ENCODE measurements at regions not wholly inside any gene's neighbourhood (a gene's known extent, or its start where the extent isn't known, plus 50 kb on each side); places are given as distances from the start of the nearest gene placed in this dataset.
A peak's percentile ranks its signal among the peaks of the same experiment; 100 is the strongest.

DNA sequence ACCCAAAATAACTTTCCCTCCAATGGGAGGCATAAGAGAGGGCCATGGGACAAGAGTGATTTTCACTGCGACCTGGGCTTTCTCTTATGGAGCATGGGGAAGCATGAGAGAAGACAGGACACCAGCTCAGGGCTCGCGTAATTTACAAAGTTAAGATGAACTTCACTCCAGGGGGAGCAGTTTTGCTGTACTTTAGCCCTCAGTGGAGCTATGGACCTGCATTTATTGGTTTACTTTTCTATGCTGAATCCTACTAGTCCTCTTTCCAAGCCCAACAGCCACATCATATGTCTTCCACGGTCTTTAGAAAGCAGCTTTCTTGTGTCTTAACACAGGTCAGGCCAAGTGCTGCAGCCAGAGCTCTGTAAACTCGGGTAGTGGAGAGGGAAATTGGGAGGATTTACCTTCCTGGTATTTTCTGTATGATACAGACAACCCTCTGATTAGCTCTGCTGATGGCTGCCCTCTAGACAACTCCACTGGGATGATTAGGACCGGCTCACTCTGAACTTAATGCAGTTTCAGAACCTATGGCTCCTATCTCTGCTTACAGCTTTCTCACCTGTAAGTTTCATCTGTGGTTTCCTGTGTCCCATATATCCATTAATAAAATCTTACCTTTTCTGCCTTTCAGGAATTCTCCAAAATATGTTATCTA is 581.0 kb upstream of the RORB start:
- no peaks in the 10 kb centered on the region for H3K9me3 ChIP-seq
- H3K27ac ChIP-seq, result no peak overlapping the region
- intact Hi-C loops (cut with DNase I), result no loop called here
- 45% methylated on average over 5 of the region's 6 CpGs for WGBS (ENCODE audit: insufficient coverage, low coverage, low lambda C conversion rate, missing lambda C conversion rate)
- H3K27me3 ChIP-seq, result no peaks in the 10 kb centered on the region
- H3K4me3 ChIP-seq, result no peak overlapping the region
- no peaks in the 10 kb centered on the region for H3K36me3 ChIP-seq
- TF ChIP-seq POLR2A (IDR thresholded peaks at IDR 0.05), result no peak
- TF ChIP-seq, protein P1, sequence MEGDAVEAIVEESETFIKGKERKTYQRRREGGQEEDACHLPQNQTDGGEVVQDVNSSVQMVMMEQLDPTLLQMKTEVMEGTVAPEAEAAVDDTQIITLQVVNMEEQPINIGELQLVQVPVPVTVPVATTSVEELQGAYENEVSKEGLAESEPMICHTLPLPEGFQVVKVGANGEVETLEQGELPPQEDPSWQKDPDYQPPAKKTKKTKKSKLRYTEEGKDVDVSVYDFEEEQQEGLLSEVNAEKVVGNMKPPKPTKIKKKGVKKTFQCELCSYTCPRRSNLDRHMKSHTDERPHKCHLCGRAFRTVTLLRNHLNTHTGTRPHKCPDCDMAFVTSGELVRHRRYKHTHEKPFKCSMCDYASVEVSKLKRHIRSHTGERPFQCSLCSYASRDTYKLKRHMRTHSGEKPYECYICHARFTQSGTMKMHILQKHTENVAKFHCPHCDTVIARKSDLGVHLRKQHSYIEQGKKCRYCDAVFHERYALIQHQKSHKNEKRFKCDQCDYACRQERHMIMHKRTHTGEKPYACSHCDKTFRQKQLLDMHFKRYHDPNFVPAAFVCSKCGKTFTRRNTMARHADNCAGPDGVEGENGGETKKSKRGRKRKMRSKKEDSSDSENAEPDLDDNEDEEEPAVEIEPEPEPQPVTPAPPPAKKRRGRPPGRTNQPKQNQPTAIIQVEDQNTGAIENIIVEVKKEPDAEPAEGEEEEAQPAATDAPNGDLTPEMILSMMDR (IDR thresholded peaks at IDR 0.05), result peak; percentile 10 to 32 (median 22)
- ATAC-seq, result peak; percentile 52 to 71 (median 66)
- DNase-seq, result no peak
- H3K4me1 ChIP-seq, result no peaks in the 10 kb centered on the region

DNA sequence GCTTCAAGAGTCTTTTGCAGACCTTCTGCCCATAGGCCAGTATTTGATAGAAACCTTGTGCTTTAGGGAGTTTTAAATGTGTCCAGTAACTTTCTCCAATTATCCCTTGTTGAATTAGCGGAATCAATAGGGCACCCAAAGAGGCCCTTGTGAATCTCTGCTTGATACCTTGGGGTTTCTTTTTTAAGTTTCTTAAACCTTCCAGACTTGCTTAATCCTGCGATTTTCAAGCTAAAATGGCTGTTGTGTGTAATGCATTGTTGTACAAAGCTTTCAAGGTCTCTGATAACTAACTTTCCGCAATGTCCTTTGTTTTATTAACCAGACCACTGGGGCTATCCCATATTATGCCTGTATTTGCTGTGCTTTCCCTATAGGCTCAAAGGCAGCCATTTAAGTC is 577.4 kb upstream of the RORB start:
- intact Hi-C loops (cut with DNase I), result no loop called here
- TF ChIP-seq, protein P1 (IDR thresholded peaks at IDR 0.05), result no peak
- TF ChIP-seq POLR2A (IDR thresholded peaks at IDR 0.05), result no peak
- Histone ChIP-seq H3K4me1 (no peaks in the 10 kb centered on the region), H3K27me3 (no peaks in the 10 kb centered on the region), H3K9me3 (no peaks in the 10 kb centered on the region), H3K27ac (no peak overlapping the region), H3K4me3 (no peak overlapping the region), H3K36me3 (no peaks in the 10 kb centered on the region)
- DNase-seq, result no peak
- ATAC-seq, result no peak
- WGBS (ENCODE audit: insufficient coverage, low coverage, low lambda C conversion rate, missing lambda C conversion rate), result 91% methylated on average over 3 of the region's 3 CpGs

DNA sequence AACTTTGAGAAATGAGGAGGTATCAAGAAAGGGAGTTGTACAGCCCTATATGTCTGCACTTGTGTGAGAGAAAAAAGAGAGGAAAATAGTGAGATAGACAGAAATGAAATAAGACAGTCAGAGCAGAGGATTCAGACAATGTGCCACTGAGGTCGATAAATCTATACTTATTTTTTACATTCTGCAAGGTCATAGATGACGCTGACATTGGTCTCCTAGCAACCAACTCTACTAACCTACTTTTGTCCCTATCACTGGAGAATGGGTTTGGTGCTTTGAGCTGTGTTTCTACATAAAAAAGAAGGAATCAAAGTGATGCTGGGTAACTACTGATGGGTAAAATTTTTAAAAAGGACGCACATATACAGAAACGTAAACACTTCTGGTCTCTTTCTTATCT is 573.3 kb upstream of the RORB start:
- Histone ChIP-seq H3K36me3 (no peaks in the 10 kb centered on the region), H3K9me3 (no peaks in the 10 kb centered on the region), H3K27me3 (no peaks in the 10 kb centered on the region), H3K4me3 (no peak overlapping the region), H3K27ac (no peak overlapping the region), H3K4me1 (no peaks in the 10 kb centered on the region)
- no peak for DNase-seq
- no peak for ATAC-seq
- intact Hi-C loops (cut with DNase I), result no loop called here
- no peak for TF ChIP-seq POLR2A (IDR thresholded peaks at IDR 0.05)
- TF ChIP-seq, protein P1 (IDR thresholded peaks at IDR 0.05), result no peak
- 58% methylated on average over 4 of the region's 4 CpGs for WGBS (ENCODE audit: insufficient coverage, low coverage, low lambda C conversion rate, missing lambda C conversion rate)

DNA sequence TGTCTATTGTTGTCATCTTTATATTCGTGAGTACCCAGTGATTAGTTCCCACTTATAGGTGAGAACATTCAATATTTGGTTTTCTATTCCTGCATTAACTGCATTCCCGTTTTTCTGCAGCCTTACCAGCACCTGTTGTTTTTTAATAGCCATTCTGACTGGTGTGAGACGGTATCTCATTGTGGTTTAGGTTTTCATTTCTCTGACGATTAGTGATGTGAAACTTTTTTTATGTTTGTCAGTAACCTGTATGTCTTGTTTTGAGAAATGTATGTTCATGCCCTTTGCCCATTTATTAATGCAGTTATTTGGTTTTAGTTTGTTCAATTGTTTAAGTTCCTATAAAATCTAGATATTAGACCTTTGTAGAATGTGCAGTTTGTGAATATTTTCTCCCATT is 546.0 kb upstream of the RORB start:
- Histone ChIP-seq H3K9me3 (no peaks in the 10 kb centered on the region), H3K36me3 (no peaks in the 10 kb centered on the region), H3K27ac (no peak overlapping the region), H3K4me1 (no peaks in the 10 kb centered on the region), H3K27me3 (no peaks in the 10 kb centered on the region), H3K4me3 (no peak overlapping the region)
- DNase-seq, result no peak
- WGBS (ENCODE audit: insufficient coverage, low coverage, low lambda C conversion rate, missing lambda C conversion rate), result 32% methylated on average over 4 of the region's 4 CpGs
- ATAC-seq, result no peak
- TF ChIP-seq, protein P1 (IDR thresholded peaks at IDR 0.05), result no peak
- TF ChIP-seq POLR2A (IDR thresholded peaks at IDR 0.05), result no peak
- intact Hi-C loops (cut with DNase I), result no loop called here

DNA sequence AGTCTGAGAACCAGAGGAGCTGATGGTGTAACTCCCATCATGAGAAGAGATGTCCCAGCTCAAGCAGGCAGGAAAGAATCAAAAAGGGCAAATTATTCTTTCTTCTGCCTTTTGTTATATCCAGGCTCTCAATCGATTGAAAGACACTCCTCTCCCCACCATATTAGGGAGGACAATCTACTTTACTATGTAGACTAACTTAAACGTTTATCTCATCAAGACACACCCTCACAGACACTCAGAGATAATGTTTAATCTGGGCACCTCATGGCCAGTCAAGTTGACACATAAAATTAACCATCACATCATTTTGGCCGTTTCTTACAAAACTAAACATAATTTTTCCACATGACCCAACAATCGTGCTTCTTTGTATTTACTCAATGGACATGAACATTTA is 534.3 kb upstream of the RORB start:
- no peaks in the 10 kb centered on the region for H3K36me3 ChIP-seq
- no peaks in the 10 kb centered on the region for H3K4me1 ChIP-seq
- intact Hi-C loops (cut with DNase I), result no loop called here
- no peak overlapping the region for H3K27ac ChIP-seq
- TF ChIP-seq, protein P1 (IDR thresholded peaks at IDR 0.05), result no peak
- no peak for TF ChIP-seq POLR2A (IDR thresholded peaks at IDR 0.05)
- no peaks in the 10 kb centered on the region for H3K9me3 ChIP-seq
- no peak overlapping the region for H3K4me3 ChIP-seq
- no peak for ATAC-seq
- DNase-seq, result no peak
- no peaks in the 10 kb centered on the region for H3K27me3 ChIP-seq
- WGBS (ENCODE audit: insufficient coverage, low coverage, low lambda C conversion rate, missing lambda C conversion rate), result 49% methylated on average over 4 of the region's 4 CpGs
